Osteoblast (primary cell): ENCODE measurements at regions not wholly inside any gene's neighbourhood (a gene's known extent, or its start where the extent isn't known, plus 50 kb on each side); places are given as distances from the start of the nearest gene placed in this dataset.

Source experiments
- DNase-seq: peaks from one replicate; pipeline ENCODE4 v3.0.0; 2011; ENCODE audit warnings: low spot score, mixed read lengths; ENCODE audit not compliant: insufficient read length; ENCODE audit errors: missing footprints
- H2AFZ ChIP-seq: 2 replicates; pipeline ENCODE4 v1.6.0; 2011; ENCODE audit warnings: mild to moderate bottlenecking, low read length
- H3K27ac ChIP-seq: 2 replicates; pipeline ENCODE4 v1.5.1; 2011; ENCODE audit warnings: mild to moderate bottlenecking, low read depth, low read length, moderate library complexity
- H3K27me3 ChIP-seq: 2 replicates; pipeline ENCODE4 v1.6.0; 2012; ENCODE audit warnings: mild to moderate bottlenecking, control low read depth, inconsistent platforms, low read length, moderate library complexity; ENCODE audit not compliant: insufficient read depth
- H3K36me3 ChIP-seq: 2 replicates; pipeline ENCODE4 v1.5.1; 2011; ENCODE audit warnings: mild to moderate bottlenecking, low read length, control low read depth, moderate library complexity; ENCODE audit not compliant: insufficient read depth
- H3K4me1 ChIP-seq: 2 replicates; pipeline ENCODE4 v1.5.1; 2011; ENCODE audit warnings: mild to moderate bottlenecking, low read length, control low read depth, moderate library complexity; ENCODE audit not compliant: insufficient read depth
- H3K4me2 ChIP-seq: 2 replicates; pipeline ENCODE4 v1.6.0; 2011; ENCODE audit warnings: mild to moderate bottlenecking, low read length; ENCODE audit not compliant: insufficient read depth
- H3K4me3 ChIP-seq: fragments of 200-600 bp; sonication (generic); 3 replicates; pipeline ENCODE4 v1.5.1; 2012; ENCODE audit warnings: mild to moderate bottlenecking, low read length, inconsistent platforms; ENCODE audit not compliant: insufficient read depth
- H3K79me2 ChIP-seq: 2 replicates; pipeline ENCODE4 v1.6.0; 2012; ENCODE audit warnings: mild to moderate bottlenecking, low read length, control low read depth, inconsistent platforms; ENCODE audit not compliant: insufficient read depth
- H3K9me3 ChIP-seq: 2 replicates; pipeline ENCODE4 v1.5.1; 2011; ENCODE audit warnings: low read depth, low read length, control low read depth
- H4K20me1 ChIP-seq: 2 replicates; pipeline ENCODE4 v1.6.0; 2012; ENCODE audit warnings: mild to moderate bottlenecking, low read length, control low read depth; ENCODE audit not compliant: insufficient read depth
- CTCF ChIP-seq: IDR thresholded peaks from 2 replicates; pipeline ENCODE4 v1.5.1; 2011; ENCODE audit warnings: mild to moderate bottlenecking, low read depth, low read length, moderate library complexity; ENCODE audit errors: extremely low read depth

- no peak for DNase-seq
- H3K4me3 ChIP-seq, result no peak overlapping the region
- no peaks in the 10 kb centered on the region for H3K9me3 ChIP-seq
- H3K27ac ChIP-seq, result no peak overlapping the region
- no peaks in the 10 kb centered on the region for H3K79me2 ChIP-seq
- no peaks in the 10 kb centered on the region for H3K4me1 ChIP-seq
- H2AFZ ChIP-seq, result no peak overlapping the region
- TF ChIP-seq CTCF, result no peak
- H3K36me3 ChIP-seq, result no peaks in the 10 kb centered on the region
- no peaks in the 10 kb centered on the region for H3K27me3 ChIP-seq
- H4K20me1 ChIP-seq, result no peaks in the 10 kb centered on the region
- no peak overlapping the region for H3K4me2 ChIP-seq
These were observed 185.0 kb upstream of the SPTLC3 start for GRCh38 chr20:12823734-12824133.

- no peak for TF ChIP-seq CTCF
- DNase-seq, result no peak
- Histone ChIP-seq H3K36me3 (no peaks in the 10 kb centered on the region), H3K4me3 (no peak overlapping the region), H2AFZ (no peak overlapping the region), H3K4me2 (no peak overlapping the region), H3K9me3 (no peaks in the 10 kb centered on the region), H3K4me1 (no peaks in the 10 kb centered on the region), H4K20me1 (no peaks in the 10 kb centered on the region), H3K27ac (no peak overlapping the region), H3K27me3 (no peaks in the 10 kb centered on the region), H3K79me2 (no peaks in the 10 kb centered on the region)
These were observed 184.2 kb upstream of the SPTLC3 start for GRCh38 chr20:12824328-12825225.

GRCh38 chr20:12825226-12825595, 183.6 kb upstream of the SPTLC3 start:
- Histone ChIP-seq H3K79me2 (no peaks in the 10 kb centered on the region), H3K4me3 (no peak overlapping the region), H3K4me1 (no peaks in the 10 kb centered on the region), H2AFZ (no peak overlapping the region), H3K27ac (no peak overlapping the region), H3K4me2 (no peak overlapping the region), H3K9me3 (no peaks in the 10 kb centered on the region), H3K36me3 (no peaks in the 10 kb centered on the region), H3K27me3 (no peaks in the 10 kb centered on the region), H4K20me1 (no peaks in the 10 kb centered on the region)
- DNase-seq, result no peak
- TF ChIP-seq CTCF, result no peak

GRCh38 chr20:12827816-12828385, 180.9 kb upstream of the SPTLC3 start:
- H3K4me1 ChIP-seq, result no peaks in the 10 kb centered on the region

More at GRCh38 chr20:12827816-12828385, 180.9 kb upstream of the SPTLC3 start:
- H3K27me3 ChIP-seq, result no peaks in the 10 kb centered on the region
- no peaks in the 10 kb centered on the region for H3K9me3 ChIP-seq
- no peak for TF ChIP-seq CTCF
- no peak overlapping the region for H3K27ac ChIP-seq
- no peak for DNase-seq
- H3K36me3 ChIP-seq, result no peaks in the 10 kb centered on the region
- no peak overlapping the region for H2AFZ ChIP-seq
- H3K79me2 ChIP-seq, result no peaks in the 10 kb centered on the region
- no peak overlapping the region for H3K4me3 ChIP-seq
- H4K20me1 ChIP-seq, result no peaks in the 10 kb centered on the region
- H3K4me2 ChIP-seq, result no peak overlapping the region
